ENCODE measurements at regions not wholly inside any gene's neighbourhood (a gene's known extent, or its start where the extent isn't known, plus 50 kb on each side); places are given as distances from the start of the nearest gene placed in this dataset.

- TF ChIP-seq ZNF253 (CRISPR knock-in tag; conservative IDR thresholded peaks at IDR 0.05) (no peak), HDAC2 (IDR thresholded peaks at IDR 0.05) (no peak), GTF3C2 (IDR thresholded peaks at IDR 0.05; ENCODE audit: borderline replicate concordance, extremely low read depth, insufficient read length) (no peak), CBX5 (IDR thresholded peaks at IDR 0.05; ENCODE audit: borderline replicate concordance, low read depth) (no peak), ZNF280B (CRISPR knock-in tag; IDR thresholded peaks at IDR 0.05) (no peak), HES1 (IDR thresholded peaks at IDR 0.05; ENCODE audit: low read depth) (no peak), HMBOX1 (IDR thresholded peaks at IDR 0.05) (peak; percentile 84), CTBP1 (IDR thresholded peaks at IDR 0.05; ENCODE audit: borderline replicate concordance) (no peak), ZFP36 (IDR thresholded peaks at IDR 0.05; ENCODE audit: low read depth, low read length, partially characterized antibody) (no peak), SMAD4 (CRISPR knock-in tag; conservative IDR thresholded peaks at IDR 0.05) (peak; percentile 44; the same call in 1 of the 2 replicates), ZFPM2 (CRISPR knock-in tag; IDR thresholded peaks at IDR 0.05) (no peak), NR4A1 (CRISPR knock-in tag; IDR thresholded peaks at IDR 0.05) (no peak), NR4A1 (tag; IDR thresholded peaks at IDR 0.05) (peak; percentile 21; the same call in 1 of the 2 replicates), SETDB1 (IDR thresholded peaks at IDR 0.05; ENCODE audit: low read length) (no peak), ZNF609 (CRISPR knock-in tag; IDR thresholded peaks at IDR 0.05; ENCODE audit: borderline replicate concordance) (no peak), DMBX1 (CRISPR knock-in tag; IDR thresholded peaks at IDR 0.05; ENCODE audit: borderline replicate concordance) (peak; percentile 66; the same call in 1 of the 2 replicates)
Measured at GRCh38 chr3:170701696-170702678, 116.1 kb upstream of the SLC7A14 start (continued).

All from K562 (cell line).